A549 (cell line): ENCODE measurements at regions not wholly inside any gene's neighbourhood (a gene's known extent, or its start where the extent isn't known, plus 50 kb on each side); places are given as distances from the start of the nearest gene placed in this dataset.

Source experiments
- ATAC-seq, 2 experiments: fragments of 200-7000 bp in 1 of 2; fragments of >200 bp in 1 of 2; cut with Nextera tagmentation in 1 of 2; cut with Tn5 transposase in 1 of 2; 3 replicates each; pipeline versions ENCODE4 v1.8.0 to v1.9.1; 2018 to 2020; ENCODE audit warnings: mild to moderate bottlenecking in 1 of 2, moderate library complexity in 1 of 2
- CTCF ChIA-PET: fragments of 300-600 bp; sonication (Branson Sonifier 250); formaldehyde crosslinking; extraction: SDS; loops from one replicate; lab custom pipeline; 2021; ENCODE audit warnings: antibody characterized with exemption, inconsistent platforms; lab: Yijun Ruan, JAX
- POLR2A ChIA-PET: fragments of 350-600 bp; formaldehyde crosslinking; extraction: SDS; loops from one replicate; lab custom pipeline; 2021; ENCODE audit warnings: antibody characterized with exemption, inconsistent platforms; lab: Yijun Ruan, JAX
- DNase-seq, 2 experiments: peaks; one replicate each; pipeline versions ENCODE4 v3.0.0 to v3.0.0-alpha.2; 2011 to 2016; ENCODE audit warnings: low read depth in 1 of 2, low spot score in 1 of 2
- FAIRE-seq: peaks from 2 replicates; lab custom pipeline; 2011; peaks lifted over from hg19 to GRCh38; lab: Jason Lieb, UNC
- H3K27ac ChIP-seq, 2 experiments: fragments of >200 bp; sonication (Bioruptor Twin); formaldehyde crosslinking; 3 replicates each; pipeline ENCODE4 v1.5.1; 2016 to 2017
- H3K4me1 ChIP-seq: fragments of >200 bp; sonication (Bioruptor Twin); formaldehyde crosslinking; 3 replicates; pipeline ENCODE4 v1.6.1; 2016
- H3K4me2 ChIP-seq: fragments of >200 bp; sonication (Bioruptor Twin); formaldehyde crosslinking; 3 replicates; pipeline ENCODE4 v1.6.1; 2016
- H3K4me3 ChIP-seq: fragments of >200 bp; sonication (Bioruptor Twin); formaldehyde crosslinking; 3 replicates; pipeline ENCODE4 v1.5.1; 2016
- H3K9me3 ChIP-seq: fragments of >200 bp; sonication (Bioruptor Twin); formaldehyde crosslinking; 3 replicates; pipeline ENCODE4 v1.6.1; 2016
- ATOH8 ChIP-seq: fragments of 250-450 bp; sonication (Bioruptor Pico); IDR thresholded peaks from 2 replicates; pipeline ENCODE4 v1.5.0; 2020; ENCODE audit warnings: low read depth, mild to moderate bottlenecking, moderate library complexity
- BCL3 ChIP-seq: fragments of >200 bp; sonication (Bioruptor Twin); formaldehyde crosslinking; IDR thresholded peaks from 3 replicates; pipeline ENCODE4 v1.6.1; 2016
- BHLHE40 ChIP-seq: IDR thresholded peaks from 2 replicates; pipeline ENCODE4 v1.6.1; 2012; ENCODE audit warnings: low read depth, low read length, inconsistent platforms
- CBX2 ChIP-seq: fragments of 200-600 bp; sonication (generic); IDR thresholded peaks from 2 replicates; pipeline ENCODE4 v1.6.1; 2016; ENCODE audit warnings: low read depth, mild to moderate bottlenecking, borderline replicate concordance
- CBX8 ChIP-seq: fragments of 200-600 bp; sonication (generic); IDR thresholded peaks from 2 replicates; pipeline ENCODE4 v1.6.1; 2016
- CHD2 ChIP-seq: fragments of 150-350 bp; IDR thresholded peaks from 2 replicates; pipeline ENCODE4 v1.6.1; 2014; ENCODE audit warnings: low read length; ENCODE audit not compliant: partially characterized antibody
- CHD4 ChIP-seq: fragments of 200-600 bp; sonication (generic); IDR thresholded peaks from 2 replicates; pipeline ENCODE4 v1.6.1; 2016; ENCODE audit warnings: antibody characterized with exemption, mild to moderate bottlenecking, borderline replicate concordance
- E2F6 ChIP-seq: IDR thresholded peaks from 2 replicates; pipeline ENCODE4 v1.6.1; 2012; ENCODE audit warnings: low read depth, borderline replicate concordance
- EHF ChIP-seq: fragments of 250-450 bp; sonication (Bioruptor Pico); IDR thresholded peaks from 2 replicates; pipeline ENCODE4 v1.5.0; 2020; ENCODE audit warnings: mild to moderate bottlenecking
- ELK1 ChIP-seq: fragments of 150-350 bp; IDR thresholded peaks from 2 replicates; pipeline ENCODE4 v1.6.1; 2014; ENCODE audit warnings: low read depth, mild to moderate bottlenecking, low read length
- EP300 ChIP-seq, 2 experiments: fragments of >200 bp; sonication (Bioruptor Twin); formaldehyde crosslinking; IDR thresholded peaks; 2 replicates in 1 of 2; 3 replicates in 1 of 2; pipeline ENCODE4 v1.6.1; 2016 to 2017
- FOSB ChIP-seq: fragments of 250-450 bp; sonication (Bioruptor Pico); IDR thresholded peaks from 2 replicates; pipeline ENCODE4 v1.5.0; 2020; ENCODE audit warnings: mild to moderate bottlenecking, moderate library complexity
- FOXS1 ChIP-seq: fragments of 250-450 bp; sonication (Bioruptor Pico); IDR thresholded peaks from 2 replicates; pipeline ENCODE4 v1.5.0; 2020; ENCODE audit warnings: mild to moderate bottlenecking, moderate library complexity
- JUN ChIP-seq, 2 experiments: fragments of >200 bp; sonication (Bioruptor Twin); formaldehyde crosslinking; IDR thresholded peaks; 2 replicates in 1 of 2; 3 replicates in 1 of 2; pipeline ENCODE4 v1.6.1; 2016 to 2017
- KDM1A ChIP-seq: fragments of 200-600 bp; sonication (generic); IDR thresholded peaks from 2 replicates; pipeline ENCODE4 v1.6.1; 2016; ENCODE audit warnings: low read depth, mild to moderate bottlenecking
- KDM5A ChIP-seq: fragments of 200-600 bp; sonication (generic); IDR thresholded peaks from 2 replicates; pipeline ENCODE4 v1.6.1; 2016; ENCODE audit warnings: antibody characterized with exemption, mild to moderate bottlenecking
- MAFK ChIP-seq: fragments of 450-650 bp; IDR thresholded peaks from 2 replicates; pipeline ENCODE4 v1.6.1; 2014; ENCODE audit not compliant: partially characterized antibody
- MAX ChIP-seq: IDR thresholded peaks from 2 replicates; pipeline ENCODE4 v1.6.1; 2012
- NPAS2 ChIP-seq: fragments of 250-450 bp; sonication (Bioruptor Pico); IDR thresholded peaks from 2 replicates; pipeline ENCODE4 v1.8.0; 2022; ENCODE audit warnings: mild to moderate bottlenecking, moderate library complexity, borderline replicate concordance
- NR3C1 ChIP-seq: fragments of >200 bp; sonication (Bioruptor Twin); formaldehyde crosslinking; IDR thresholded peaks from 3 replicates; pipeline ENCODE4 v1.6.1; 2017
- POLR2AphosphoS2 ChIP-seq: conservative IDR thresholded peaks from 2 replicates; pipeline ENCODE4 v1.6.1; 2012; ENCODE audit warnings: low read length, improper control_type of control experiment, inconsistent platforms
- RARB ChIP-seq: fragments of 250-450 bp; sonication (Bioruptor Pico); IDR thresholded peaks from 2 replicates; pipeline ENCODE4 v1.8.0; 2021; ENCODE audit warnings: mild to moderate bottlenecking, moderate library complexity
- RCOR1 ChIP-seq: fragments of 150-350 bp; IDR thresholded peaks from 2 replicates; pipeline ENCODE4 v1.6.1; 2014; ENCODE audit warnings: antibody characterized with exemption, low read length, low read depth
- TP53 ChIP-seq: fragments of 250-450 bp; sonication (Bioruptor Pico); IDR thresholded peaks from 2 replicates; pipeline ENCODE4 v1.5.0; 2021; ENCODE audit warnings: mild to moderate bottlenecking, moderate library complexity
- ZC3H11A ChIP-seq: fragments of 450-650 bp; IDR thresholded peaks from 2 replicates; pipeline ENCODE4 v1.6.1; 2014; ENCODE audit warnings: antibody characterized with exemption, mild to moderate bottlenecking
- ZFP36 ChIP-seq: fragments of 450-650 bp; IDR thresholded peaks from 2 replicates; pipeline ENCODE4 v1.6.1; 2014; ENCODE audit warnings: borderline replicate concordance; ENCODE audit not compliant: partially characterized antibody
- WGBS: methylation state at CpG from one replicate; pipeline ENCODE4 v1.1.6; 2017; ENCODE audit errors: missing lambda C conversion rate; 5-methylcytosine and 5-hydroxymethylcytosine counted together

GRCh38 chr10:44464503-44464902 is 79.6 kb upstream of the CXCL12 start:
- ChIA-PET CTCF (no interaction called here), POLR2A (no interaction called here)
- no peak overlapping the region for H3K27ac ChIP-seq
- no peak overlapping the region for H3K4me2 ChIP-seq
- WGBS = 3% methylated on average over 2 of the region's 2 CpGs
- ATAC-seq = no peak
- H3K4me3 ChIP-seq = no peak overlapping the region
- TF ChIP-seq CHD4 (no peak), ZFP36 (no peak), EHF (no peak), BHLHE40 (no peak), RARB (CRISPR knock-in tag) (no peak), CBX8 (no peak), FOSB (CRISPR knock-in tag) (no peak), KDM5A (no peak), EP300 (IDR thresholded peaks at IDR 0.05) (no peak), MAFK (no peak), CHD2 (no peak), FOXS1 (CRISPR knock-in tag) (no peak), E2F6 (no peak), ATOH8 (CRISPR knock-in tag) (no peak), RCOR1 (no peak)
- no peaks in the 10 kb centered on the region for H3K4me1 ChIP-seq
- no peak for FAIRE-seq
- no peaks in the 10 kb centered on the region for H3K9me3 ChIP-seq
- DNase-seq = no peak

- ATAC-seq = no peak
- no peak overlapping the region for H3K4me2 ChIP-seq
- ChIA-PET POLR2A (no interaction called here), CTCF (no interaction called here)
- no peaks in the 10 kb centered on the region for H3K9me3 ChIP-seq
- DNase-seq = no peak
- FAIRE-seq = no peak
- TF ChIP-seq NR3C1 (no peak), ATOH8 (CRISPR knock-in tag) (no peak), CBX8 (no peak), ZFP36 (no peak), CBX2 (no peak), MAFK (no peak)
- 20% methylated on average over 8 of the region's 11 CpGs for WGBS
- H3K4me1 ChIP-seq = no peaks in the 10 kb centered on the region
- no peak overlapping the region for H3K4me3 ChIP-seq
- no peak overlapping the region for H3K27ac ChIP-seq
Observed at GRCh38 chr10:44465401-44466115, 80.7 kb upstream of the CXCL12 start.

- ChIA-PET POLR2A (no interaction called here), CTCF (no interaction called here)
- Histone ChIP-seq H3K4me3 (no peak overlapping the region), H3K4me2 (no peak overlapping the region), H3K4me1 (no peaks in the 10 kb centered on the region), H3K9me3 (no peaks in the 10 kb centered on the region), H3K27ac (no peak overlapping the region)
- no peak for TF ChIP-seq RCOR1
- no peak for TF ChIP-seq ELK1
- no peak for TF ChIP-seq POLR2AphosphoS2
- no peak for TF ChIP-seq TP53 (CRISPR knock-in tag)
- TF ChIP-seq NPAS2 = no peak
- TF ChIP-seq MAX = no peak
- no peak for TF ChIP-seq ZC3H11A
- no peak for TF ChIP-seq ATOH8 (CRISPR knock-in tag)
- TF ChIP-seq BCL3 = no peak
- no peak for TF ChIP-seq FOXS1 (CRISPR knock-in tag)
- no peak for TF ChIP-seq KDM1A
- no peak for TF ChIP-seq JUN (IDR thresholded peaks at IDR 0.05)
- ATAC-seq (no peak), FAIRE-seq (no peak), DNase-seq (no peak)
- 0% methylated on average over 2 of the region's 2 CpGs for WGBS
Observed at GRCh38 chr10:44466236-44466635, 81.3 kb upstream of the CXCL12 start.
